Mesenchymal stem cell (in vitro differentiated cells and primary cell): ENCODE measurements at regions not wholly inside any gene's neighbourhood (a gene's known extent, or its start where the extent isn't known, plus 50 kb on each side); places are given as distances from the start of the nearest gene placed in this dataset.

ENCODE experiments used
- DNase-seq: peaks from one replicate; pipeline ENCODE4 v3.0.0-alpha.2; 2013
- H2AFZ ChIP-seq: one replicate; pipeline ENCODE4 v1.6.1; 2013; ENCODE audit warnings: low read depth, mild to moderate bottlenecking, control low read depth, inconsistent platforms, low read length, moderate library complexity
- H2AK5ac ChIP-seq: 2 replicates; pipeline ENCODE4 v1.6.1; 2013; ENCODE audit warnings: low read length, moderate library complexity, mild to moderate bottlenecking, inconsistent platforms; ENCODE audit not compliant: severe bottlenecking
- H2BK120ac ChIP-seq: one replicate; pipeline ENCODE4 v1.6.1; 2013; ENCODE audit warnings: low read depth, mild to moderate bottlenecking, inconsistent platforms, low read length, moderate library complexity
- H2BK12ac ChIP-seq, 2 experiments: one replicate each; pipeline ENCODE4 v1.6.1; 2013; ENCODE audit warnings: inconsistent platforms in 2 of 2, low read length in 2 of 2, mild to moderate bottlenecking in 2 of 2, moderate library complexity in 2 of 2, control low read depth in 1 of 2
- H2BK15ac ChIP-seq: one replicate; pipeline ENCODE4 v1.6.1; 2013; ENCODE audit warnings: mild to moderate bottlenecking, low read depth, inconsistent platforms; ENCODE audit not compliant: poor library complexity, severe bottlenecking
- H2BK5ac ChIP-seq: 2 replicates; pipeline ENCODE4 v1.6.1; 2013; ENCODE audit warnings: low read depth, mild to moderate bottlenecking, low read length, control low read depth, inconsistent platforms; ENCODE audit not compliant: poor library complexity, severe bottlenecking
- H3K14ac ChIP-seq, 2 experiments: one replicate each; pipeline ENCODE4 v1.6.1; 2013; ENCODE audit warnings: inconsistent platforms in 2 of 2, low read length in 2 of 2, control low read depth in 1 of 2, mild to moderate bottlenecking in 1 of 2, moderate library complexity in 1 of 2
- H3K18ac ChIP-seq, 2 experiments: one replicate each; pipeline ENCODE4 v1.6.1; 2013; ENCODE audit warnings: inconsistent platforms in 2 of 2, low read length in 2 of 2, control low read depth in 1 of 2, low read depth in 1 of 2, mild to moderate bottlenecking in 1 of 2
- H3K23ac ChIP-seq, 2 experiments: one replicate each; pipeline ENCODE4 v1.6.1; 2013; ENCODE audit warnings: inconsistent platforms in 2 of 2, low read length in 2 of 2, mild to moderate bottlenecking in 2 of 2, moderate library complexity in 2 of 2, control low read depth in 1 of 2
- H3K27ac ChIP-seq: 2 replicates; pipeline ENCODE4 v1.5.1; 2013; ENCODE audit warnings: mild to moderate bottlenecking, moderate library complexity, low read length, control low read depth, inconsistent platforms; ENCODE audit not compliant: poor library complexity, severe bottlenecking
- H3K27me3 ChIP-seq, 2 experiments: 2 replicates each; pipeline versions ENCODE4 v1.6.1 to v1.7.0; 2013; ENCODE audit warnings: low read length in 2 of 2, mild to moderate bottlenecking in 2 of 2, moderate library complexity in 2 of 2, control low read depth in 1 of 2, inconsistent platforms in 1 of 2; ENCODE audit not compliant: control insufficient read depth in 1 of 2, insufficient read depth in 1 of 2
- H3K36me3 ChIP-seq, 2 experiments: 2 replicates each; pipeline versions ENCODE4 v1.6.1 to v1.7.0; 2013; ENCODE audit warnings: low read length in 2 of 2, control low read depth in 1 of 2, inconsistent platforms in 1 of 2, low read depth in 1 of 2, mild to moderate bottlenecking in 1 of 2; ENCODE audit not compliant: insufficient read depth in 2 of 2, control insufficient read depth in 1 of 2
- H3K4ac ChIP-seq, 2 experiments: one replicate each; pipeline ENCODE4 v1.6.1; 2013; ENCODE audit warnings: inconsistent platforms in 2 of 2, low read length in 2 of 2, mild to moderate bottlenecking in 2 of 2, moderate library complexity in 2 of 2, control low read depth in 1 of 2, low read depth in 1 of 2
- H3K4me1 ChIP-seq: 2 replicates; pipeline ENCODE4 v1.6.1; 2013; ENCODE audit warnings: low read depth, low read length, control low read depth; ENCODE audit not compliant: control insufficient read depth, insufficient read depth
- H3K4me2 ChIP-seq: 2 replicates; pipeline ENCODE4 v1.6.1; 2013; ENCODE audit warnings: low read length, mild to moderate bottlenecking, inconsistent platforms; ENCODE audit not compliant: poor library complexity, severe bottlenecking
- H3K4me3 ChIP-seq, 2 experiments: 2 replicates each; pipeline versions ENCODE4 v1.5.1 to v1.7.0; 2013; ENCODE audit warnings: low read length in 2 of 2, mild to moderate bottlenecking in 2 of 2, control low read depth in 1 of 2, low read depth in 1 of 2; ENCODE audit not compliant: insufficient read depth in 1 of 2
- H3K79me1 ChIP-seq: replicated peaks from 2 replicates; pipeline ENCODE4 v1.6.1; 2013; ENCODE audit warnings: mild to moderate bottlenecking, control low read depth, low read length, inconsistent platforms; ENCODE audit not compliant: poor library complexity, severe bottlenecking
- H3K9ac ChIP-seq: 2 replicates; pipeline ENCODE4 v1.7.0; 2013; ENCODE audit warnings: mild to moderate bottlenecking, low read length, moderate library complexity
- H3K9me3 ChIP-seq: 2 replicates; pipeline ENCODE4 v1.7.0; 2013; ENCODE audit warnings: mild to moderate bottlenecking, low read length; ENCODE audit not compliant: control insufficient read depth
- H4K8ac ChIP-seq: one replicate; pipeline ENCODE4 v1.6.1; 2013; ENCODE audit warnings: inconsistent platforms, mild to moderate bottlenecking, low read length, moderate library complexity
- H4K91ac ChIP-seq: one replicate; pipeline ENCODE4 v1.6.1; 2013; ENCODE audit warnings: mild to moderate bottlenecking, low read length, inconsistent platforms
- WGBS: methylation state at CpG from one replicate; pipeline ENCODE4 v1.1.7; 2013; ENCODE audit warnings: mixed read lengths; 5-methylcytosine and 5-hydroxymethylcytosine counted together

DNA sequence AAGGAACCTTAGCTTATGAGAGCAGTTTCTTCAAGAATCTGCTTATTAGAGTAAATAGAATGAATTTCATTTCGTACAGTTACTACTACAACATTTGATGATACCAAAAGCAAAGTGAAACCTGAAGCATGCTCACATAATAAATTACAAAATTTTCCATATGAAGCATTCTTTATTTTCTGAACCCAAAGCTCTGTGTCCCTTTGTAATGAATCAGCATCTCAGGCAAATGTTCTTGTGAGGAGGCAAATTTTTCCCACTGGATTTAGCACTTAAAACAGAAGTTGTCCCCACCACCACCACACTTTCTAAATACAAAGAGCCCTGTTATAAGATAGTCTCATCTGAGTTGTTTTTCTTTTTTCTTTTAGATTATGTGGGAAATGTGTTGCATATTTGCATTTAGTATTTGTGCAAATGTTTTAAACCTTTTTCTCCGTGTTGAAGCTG, 70.7 kb upstream of the NFKB1 start:
- Histone ChIP-seq H4K91ac (no peak overlapping the region), H3K4me3 (peak overlapping the region in 1 of 2 experiments; percentile 82), H3K4me2 (peak overlapping the region; percentile 58), H2BK120ac (no peak overlapping the region), H3K79me1 (peaks cover 2% of the 10 kb centered on the region), H2BK5ac (no peak overlapping the region), H3K4ac (no peak overlapping the region), H2BK12ac (no peak overlapping the region), H2AFZ (no peak overlapping the region), H2AK5ac (no peak overlapping the region), H4K8ac (no peak overlapping the region), H3K18ac (no peak overlapping the region), H3K36me3 (no peaks in the 10 kb centered on the region), H3K14ac (no peak overlapping the region), H3K9ac (peak overlapping the region; percentile 92), H3K9me3 (no peaks in the 10 kb centered on the region), H2BK15ac (no peak overlapping the region), H3K27ac (peak overlapping the region; percentile 43), H3K4me1 (peaks cover 2% of the 10 kb centered on the region), H3K23ac (no peak overlapping the region), H3K27me3 (no peaks in the 10 kb centered on the region)
- 64% methylated on average over 1 of the region's 2 CpGs for WGBS
- DNase-seq: peak; percentile 62

GRCh38 chr4:102431608-102431961, 69.6 kb upstream of the NFKB1 start:
- Histone ChIP-seq H3K14ac (no peak overlapping the region), H3K4me1 (peaks cover 2% of the 10 kb centered on the region), H3K9ac (peak overlapping the region; percentile 92), H3K27ac (no peak overlapping the region), H3K36me3 (no peaks in the 10 kb centered on the region), H2AFZ (no peak overlapping the region), H4K91ac (no peak overlapping the region), H2BK5ac (no peak overlapping the region), H3K27me3 (no peaks in the 10 kb centered on the region), H2BK15ac (no peak overlapping the region), H3K9me3 (no peaks in the 10 kb centered on the region), H3K23ac (no peak overlapping the region), H3K4me3 (peak overlapping the region in 1 of 2 experiments; percentile 82), H3K18ac (no peak overlapping the region), H2BK120ac (no peak overlapping the region), H3K4me2 (no peak overlapping the region), H4K8ac (no peak overlapping the region), H3K79me1 (peaks cover 2% of the 10 kb centered on the region), H2AK5ac (no peak overlapping the region), H2BK12ac (no peak overlapping the region), H3K4ac (no peak overlapping the region)
- DNase-seq: no peak

GRCh38 chr4:102437111-102437510, 64.0 kb upstream of the NFKB1 start:
- no peak overlapping the region for H4K8ac ChIP-seq
- no peak overlapping the region for H3K4me2 ChIP-seq
- no peaks in the 10 kb centered on the region for H3K27me3 ChIP-seq
- WGBS: 78% methylated on average over 3 of the region's 3 CpGs
- no peak overlapping the region for H3K4ac ChIP-seq
- H2BK120ac ChIP-seq: no peak overlapping the region
- H2BK15ac ChIP-seq: no peak overlapping the region
- H3K14ac ChIP-seq: no peak overlapping the region
- H3K9ac ChIP-seq: no peak overlapping the region
- H3K79me1 ChIP-seq: no peaks in the 10 kb centered on the region
- H2AFZ ChIP-seq: no peak overlapping the region
- H3K36me3 ChIP-seq: no peaks in the 10 kb centered on the region
- H4K91ac ChIP-seq: no peak overlapping the region
- no peak overlapping the region for H2BK5ac ChIP-seq
- H3K18ac ChIP-seq: no peak overlapping the region
- no peaks in the 10 kb centered on the region for H3K4me1 ChIP-seq
- DNase-seq: no peak
- no peak overlapping the region for H3K27ac ChIP-seq
- no peak overlapping the region for H2AK5ac ChIP-seq
- no peak overlapping the region for H3K23ac ChIP-seq
- no peak overlapping the region for H3K4me3 ChIP-seq
- H2BK12ac ChIP-seq: no peak overlapping the region
- no peaks in the 10 kb centered on the region for H3K9me3 ChIP-seq

DNA sequence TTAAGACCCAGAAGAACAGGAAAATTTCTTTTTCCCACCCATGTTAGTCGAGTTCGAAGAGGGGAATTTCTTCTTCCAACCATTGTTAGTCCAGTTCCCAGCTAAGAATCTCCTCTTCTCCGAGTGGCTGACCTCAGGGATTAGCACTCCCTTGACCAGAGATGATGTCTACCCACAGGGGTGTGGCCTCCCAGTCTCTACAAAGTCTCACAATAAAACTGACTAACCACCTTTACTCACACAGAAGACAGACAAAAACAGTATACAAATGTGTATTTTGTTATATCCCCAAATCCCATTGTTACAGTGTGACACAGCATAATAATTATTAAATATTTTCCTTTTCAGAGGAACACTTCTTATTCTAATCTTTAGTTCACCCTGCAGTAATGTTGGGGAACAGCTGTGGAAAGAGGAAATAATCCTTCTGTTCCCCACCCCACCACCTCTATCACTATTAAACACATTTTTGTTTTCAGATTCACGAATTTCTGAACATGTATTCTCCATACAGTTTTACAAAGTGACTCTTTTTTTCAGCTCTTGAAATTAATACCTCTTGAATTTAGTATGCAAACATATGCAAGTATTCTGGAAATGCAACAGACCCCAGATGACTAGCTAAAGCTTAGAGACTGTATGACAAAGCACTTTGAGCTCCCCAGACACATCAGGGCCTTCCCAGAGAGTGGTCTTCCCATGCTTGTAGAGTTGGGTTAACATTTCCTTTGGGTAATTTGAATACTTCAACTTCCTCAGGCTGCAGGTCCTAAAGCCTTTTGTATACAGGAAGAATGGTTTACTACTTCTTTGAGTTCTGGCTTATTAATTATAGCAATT, 62.5 kb upstream of the NFKB1 start:
- Histone ChIP-seq H3K27me3 (no peaks in the 10 kb centered on the region), H3K9ac (peak overlapping the region; percentile 91), H3K4me1 (no peaks in the 10 kb centered on the region), H3K14ac (no peak overlapping the region), H2BK5ac (no peak overlapping the region), H3K36me3 (no peaks in the 10 kb centered on the region), H2BK120ac (peak overlapping the region; percentile 27), H2BK12ac (no peak overlapping the region), H3K4me3 (no peak overlapping the region), H2BK15ac (no peak overlapping the region), H3K9me3 (no peaks in the 10 kb centered on the region), H3K4ac (no peak overlapping the region), H3K79me1 (no peaks in the 10 kb centered on the region), H3K4me2 (no peak overlapping the region), H2AK5ac (no peak overlapping the region), H4K8ac (peak overlapping the region; percentile 12), H3K18ac (peak overlapping the region in 1 of 2 experiments; percentile 37), H2AFZ (no peak overlapping the region), H4K91ac (no peak overlapping the region), H3K27ac (peak overlapping the region; percentile 7), H3K23ac (no peak overlapping the region)
- 77% methylated on average over 3 of the region's 4 CpGs for WGBS
- DNase-seq: peak; percentile 62
